WTC11 (cell line): ENCODE measurements at regions not wholly inside any gene's neighbourhood (a gene's known extent, or its start where the extent isn't known, plus 50 kb on each side); places are given as distances from the start of the nearest gene placed in this dataset.

ENCODE experiments used
- ATAC-seq: fragments of 200-7000 bp; cut with Tn5 transposase; 2 replicates; pipeline ENCODE4 v1.10.0; 2021; ENCODE audit warnings: mild to moderate bottlenecking, moderate library complexity
- CTCF ChIA-PET: fragments of 300-600 bp; sonication (Branson Sonifier 250); formaldehyde crosslinking; loops from one replicate; lab custom pipeline; 2021; ENCODE audit warnings: antibody characterized with exemption; lab: Charles Lee
- POLR2A ChIA-PET: fragments of 350-600 bp; sonication (Branson Sonifier 250); formaldehyde crosslinking; loops from one replicate; lab custom pipeline; 2021; ENCODE audit warnings: antibody characterized with exemption; lab: Charles Lee
- DNase-seq: peaks from one replicate; pipeline ENCODE4 v3.0.0; 2021; ENCODE audit warnings: low spot score
- H3K27ac Mint-ChIP-seq: 2 replicates; pipeline ENCODE4 v1.8.0; 2021; ENCODE audit warnings: mixed read lengths
- H3K27me3 Mint-ChIP-seq: 2 replicates; pipeline ENCODE4 v1.8.0; 2021; ENCODE audit warnings: low read depth, mild to moderate bottlenecking, moderate library complexity, mixed read lengths
- H3K36me3 Mint-ChIP-seq: 2 replicates; pipeline ENCODE4 v1.8.0; 2021; ENCODE audit warnings: mixed read lengths
- H3K4me1 Mint-ChIP-seq: 2 replicates; pipeline ENCODE4 v1.8.0; 2022; ENCODE audit warnings: mixed read lengths
- H3K4me3 Mint-ChIP-seq: 2 replicates; pipeline ENCODE4 v1.8.0; 2021; ENCODE audit warnings: mild to moderate bottlenecking, moderate library complexity, mixed read lengths
- H3K9me3 Mint-ChIP-seq: 2 replicates; pipeline ENCODE4 v1.8.0; 2021; ENCODE audit warnings: mixed read lengths
- CREM ChIP-seq: sonication (generic); formaldehyde crosslinking; IDR thresholded peaks from 2 replicates; pipeline ENCODE4 v1.8.1; 2022; ENCODE audit warnings: mild to moderate bottlenecking, missing genetic modification reagents, moderate library complexity
- ELF4 ChIP-seq: sonication (generic); formaldehyde crosslinking; IDR thresholded peaks from 2 replicates; pipeline ENCODE4 v1.8.1; 2022; ENCODE audit warnings: low read depth, mild to moderate bottlenecking, moderate library complexity, missing genetic modification reagents
- ESRRA ChIP-seq: sonication (generic); formaldehyde crosslinking; IDR thresholded peaks from 2 replicates; pipeline ENCODE4 v1.8.1; 2022; ENCODE audit warnings: mild to moderate bottlenecking, missing genetic modification reagents, borderline replicate concordance
- ETV6 ChIP-seq: sonication (generic); formaldehyde crosslinking; IDR thresholded peaks from 2 replicates; pipeline ENCODE4 v1.8.1; 2022; ENCODE audit warnings: mild to moderate bottlenecking, missing genetic modification reagents
- FOXK1 ChIP-seq: sonication (generic); formaldehyde crosslinking; IDR thresholded peaks from 2 replicates; pipeline ENCODE4 v1.8.0; 2022; ENCODE audit warnings: mild to moderate bottlenecking, moderate library complexity, missing genetic modification reagents
- HMGA2 ChIP-seq: fragments of 250-450 bp; sonication (Bioruptor Pico); IDR thresholded peaks from 2 replicates; pipeline ENCODE4 v1.4.0; 2021; ENCODE audit warnings: mild to moderate bottlenecking, moderate library complexity
- JAZF1 ChIP-seq: fragments of 250-450 bp; sonication (Bioruptor Pico); IDR thresholded peaks from 2 replicates; pipeline ENCODE4 v1.9.0; 2021; ENCODE audit warnings: moderate library complexity, mild to moderate bottlenecking, inconsistent platforms
- NFATC4 ChIP-seq: fragments of 250-450 bp; sonication (Bioruptor Pico); IDR thresholded peaks from 2 replicates; pipeline ENCODE4 v1.9.0; 2021; ENCODE audit warnings: mild to moderate bottlenecking
- NR1H2 ChIP-seq: sonication (generic); formaldehyde crosslinking; IDR thresholded peaks from 2 replicates; pipeline ENCODE4 v1.9.0; 2021; ENCODE audit warnings: mild to moderate bottlenecking, moderate library complexity, missing genetic modification reagents
- NR2C2 ChIP-seq: sonication (generic); formaldehyde crosslinking; IDR thresholded peaks from 2 replicates; pipeline ENCODE4 v1.8.0; 2022; ENCODE audit warnings: mild to moderate bottlenecking, missing genetic modification reagents
- SMAD3 ChIP-seq: sonication (generic); formaldehyde crosslinking; IDR thresholded peaks from 2 replicates; pipeline ENCODE4 v1.8.0; 2022; ENCODE audit warnings: missing genetic modification reagents, mild to moderate bottlenecking, borderline replicate concordance
- SMAD4 ChIP-seq: sonication (generic); formaldehyde crosslinking; IDR thresholded peaks from 2 replicates; pipeline ENCODE4 v1.8.0; 2022; ENCODE audit warnings: mild to moderate bottlenecking, missing genetic modification reagents
- ZNF219 ChIP-seq: sonication (generic); formaldehyde crosslinking; IDR thresholded peaks from 2 replicates; pipeline ENCODE4 v1.8.0; 2023; ENCODE audit warnings: missing genetic modification reagents, mild to moderate bottlenecking, borderline replicate concordance
- ZNF232 ChIP-seq: sonication (generic); formaldehyde crosslinking; IDR thresholded peaks from 2 replicates; pipeline ENCODE4 v1.8.0; 2022; ENCODE audit warnings: mild to moderate bottlenecking, missing genetic modification reagents
- ZNF317 ChIP-seq: sonication (generic); formaldehyde crosslinking; IDR thresholded peaks from 2 replicates; pipeline ENCODE4 v1.8.1; 2023; ENCODE audit warnings: low read depth, mild to moderate bottlenecking, moderate library complexity, missing genetic modification reagents, borderline replicate concordance
- ZNF416 ChIP-seq: fragments of 250-450 bp; sonication (Bioruptor Pico); IDR thresholded peaks from 2 replicates; pipeline ENCODE4 v1.9.0; 2021; ENCODE audit warnings: mild to moderate bottlenecking, inconsistent platforms
- ZNF423 ChIP-seq: fragments of 250-450 bp; sonication (Bioruptor Pico); IDR thresholded peaks from 2 replicates; pipeline ENCODE4 v2.1.2; 2022; ENCODE audit warnings: mild to moderate bottlenecking, moderate library complexity
- ZNF671 ChIP-seq: fragments of 250-450 bp; sonication (Bioruptor Pico); IDR thresholded peaks from 2 replicates; pipeline ENCODE4 v1.8.0; 2021; ENCODE audit warnings: mild to moderate bottlenecking
- TF ChIP-seq, protein P1 (sequence below): fragments of 250-450 bp; sonication (Bioruptor Pico); IDR thresholded peaks from 2 replicates; pipeline ENCODE4 v2.1.2; 2022; ENCODE audit warnings: mild to moderate bottlenecking, moderate library complexity
- TF ChIP-seq, protein P2 (sequence below): sonication (generic); formaldehyde crosslinking; IDR thresholded peaks from 2 replicates; pipeline ENCODE4 v1.8.1; 2023; ENCODE audit warnings: mild to moderate bottlenecking, missing genetic modification reagents
- TF ChIP-seq, protein P3 (sequence below): sonication (generic); formaldehyde crosslinking; IDR thresholded peaks from 2 replicates; pipeline ENCODE4 v1.8.1; 2022; ENCODE audit warnings: mild to moderate bottlenecking, missing genetic modification reagents, moderate library complexity, borderline replicate concordance
- TF ChIP-seq, protein P4 (sequence below): sonication (generic); formaldehyde crosslinking; IDR thresholded peaks from 2 replicates; pipeline ENCODE4 v1.8.1; 2023; ENCODE audit warnings: mild to moderate bottlenecking, missing genetic modification reagents, moderate library complexity
- TF ChIP-seq, protein P5 (sequence below): sonication (generic); formaldehyde crosslinking; IDR thresholded peaks from 2 replicates; pipeline ENCODE4 v1.8.1; 2022; ENCODE audit warnings: low read depth, mild to moderate bottlenecking, moderate library complexity, missing genetic modification reagents, borderline replicate concordance

DNA sequence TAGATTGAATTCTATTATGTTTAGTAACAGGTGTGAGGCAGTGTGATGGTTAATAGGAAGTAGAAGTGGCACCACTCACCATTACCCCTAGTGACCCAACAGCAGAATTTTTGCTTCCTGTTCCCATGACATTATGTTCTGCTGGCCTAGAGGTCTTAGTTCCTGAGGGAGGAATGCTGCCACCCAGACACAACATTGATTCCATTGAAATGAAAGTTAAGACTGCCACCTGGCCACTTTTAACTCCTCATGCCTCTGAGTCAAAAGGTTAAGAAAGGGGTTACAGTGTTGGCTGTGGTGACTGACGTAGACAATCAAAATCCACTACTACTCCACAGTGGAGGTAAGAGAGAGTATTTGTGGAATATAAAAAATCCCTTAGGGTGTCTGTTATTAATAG is 218.9 kb upstream of the NMUR2 start (continued):
- no peak for TF ChIP-seq CREM (CRISPR knock-in tag)
- no peak for TF ChIP-seq NR1H2
- TF ChIP-seq ETV6 (CRISPR knock-in tag), result no peak
- no peak for TF ChIP-seq ESRRA
- TF ChIP-seq HMGA2 (CRISPR knock-in tag), result no peak

DNA sequence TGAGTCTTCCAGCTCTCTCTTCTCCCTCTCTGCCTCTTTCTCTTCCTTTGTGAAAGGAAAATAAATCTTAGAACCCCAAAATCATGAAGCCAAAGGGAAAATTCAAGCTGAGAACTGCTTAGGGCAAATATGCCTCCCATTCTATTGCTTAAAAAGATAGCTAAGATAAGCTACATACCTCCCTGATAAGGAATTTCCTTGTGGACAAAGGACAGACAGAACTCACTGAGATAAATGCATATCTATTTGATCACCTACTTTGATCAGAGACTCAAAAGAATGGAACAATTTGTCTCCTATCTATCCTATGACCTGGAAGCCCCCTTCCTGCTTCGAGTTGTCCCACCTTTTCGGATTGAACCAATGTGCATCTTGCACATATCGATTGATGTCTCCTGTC is 220.6 kb upstream of the NMUR2 start:
- no peak overlapping the region for H3K27ac Mint-ChIP-seq
- DNase-seq, result no peak
- POLR2A ChIA-PET, result no interaction called here
- no peak overlapping the region for H3K4me3 Mint-ChIP-seq
- TF ChIP-seq NR1H2 (no peak), ZNF423 (no peak), ZNF671 (no peak), ZNF416 (CRISPR knock-in tag) (no peak), NR2C2 (CRISPR knock-in tag) (no peak), ZNF232 (CRISPR knock-in tag) (no peak), HMGA2 (CRISPR knock-in tag) (no peak)
- TF ChIP-seq, protein P1, sequence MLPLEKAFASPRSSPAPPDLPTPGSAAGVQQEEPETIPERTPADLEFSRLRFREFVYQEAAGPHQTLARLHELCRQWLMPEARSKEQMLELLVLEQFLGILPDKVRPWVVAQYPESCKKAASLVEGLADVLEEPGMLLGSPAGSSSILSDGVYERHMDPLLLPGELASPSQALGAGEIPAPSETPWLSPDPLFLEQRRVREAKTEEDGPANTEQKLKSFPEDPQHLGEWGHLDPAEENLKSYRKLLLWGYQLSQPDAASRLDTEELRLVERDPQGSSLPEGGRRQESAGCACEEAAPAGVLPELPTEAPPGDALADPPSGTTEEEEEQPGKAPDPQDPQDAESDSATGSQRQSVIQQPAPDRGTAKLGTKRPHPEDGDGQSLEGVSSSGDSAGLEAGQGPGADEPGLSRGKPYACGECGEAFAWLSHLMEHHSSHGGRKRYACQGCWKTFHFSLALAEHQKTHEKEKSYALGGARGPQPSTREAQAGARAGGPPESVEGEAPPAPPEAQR, result no peak
- TF ChIP-seq, protein P2, sequence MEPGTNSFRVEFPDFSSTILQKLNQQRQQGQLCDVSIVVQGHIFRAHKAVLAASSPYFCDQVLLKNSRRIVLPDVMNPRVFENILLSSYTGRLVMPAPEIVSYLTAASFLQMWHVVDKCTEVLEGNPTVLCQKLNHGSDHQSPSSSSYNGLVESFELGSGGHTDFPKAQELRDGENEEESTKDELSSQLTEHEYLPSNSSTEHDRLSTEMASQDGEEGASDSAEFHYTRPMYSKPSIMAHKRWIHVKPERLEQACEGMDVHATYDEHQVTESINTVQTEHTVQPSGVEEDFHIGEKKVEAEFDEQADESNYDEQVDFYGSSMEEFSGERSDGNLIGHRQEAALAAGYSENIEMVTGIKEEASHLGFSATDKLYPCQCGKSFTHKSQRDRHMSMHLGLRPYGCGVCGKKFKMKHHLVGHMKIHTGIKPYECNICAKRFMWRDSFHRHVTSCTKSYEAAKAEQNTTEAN, result no peak
- TF ChIP-seq, all 79 proteins: peak for 0
- Mint-ChIP-seq H3K9me3 (no peaks in the 10 kb centered on the region), H3K4me1 (peaks cover 9% of the 10 kb centered on the region), H3K27me3 (peaks cover 3% of the 10 kb centered on the region; the same call in 1 of the 2 replicates), H3K36me3 (no peaks in the 10 kb centered on the region)
- no peak for ATAC-seq
- CTCF ChIA-PET, result no interaction called here

DNA sequence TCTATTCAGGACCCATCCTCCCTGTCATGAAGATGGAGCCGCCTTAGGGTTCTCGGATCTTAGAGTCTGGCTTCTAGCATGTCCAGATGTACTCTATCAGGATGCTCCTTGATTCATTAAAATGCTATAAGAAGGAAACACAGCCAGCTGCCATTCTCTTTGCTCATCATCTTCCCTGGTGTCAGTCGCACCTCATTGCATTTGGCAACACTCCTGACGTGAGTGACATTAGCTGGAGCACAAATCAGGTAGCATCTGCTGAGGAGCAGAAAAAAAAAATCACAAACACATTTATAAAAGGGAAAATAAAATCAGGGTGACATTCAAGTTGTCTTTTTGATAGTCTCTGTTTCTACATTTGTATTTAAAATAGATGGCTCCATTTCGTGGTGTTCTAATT is 226.1 kb upstream of the NMUR2 start:
- DNase-seq, result no peak
- ChIA-PET POLR2A (no interaction called here), CTCF (interaction anchor here (0.6 kb wide), 1 partner anchor 517 kb away, joined by 3 read pairs; no protein-coding TSS in a partner anchor)
- Mint-ChIP-seq H3K27me3 (peaks cover 6% of the 10 kb centered on the region), H3K9me3 (no peaks in the 10 kb centered on the region), H3K4me1 (no peaks in the 10 kb centered on the region), H3K27ac (no peak overlapping the region), H3K36me3 (no peaks in the 10 kb centered on the region), H3K4me3 (no peak overlapping the region)
- no peak for ATAC-seq
- TF ChIP-seq, protein P3, sequence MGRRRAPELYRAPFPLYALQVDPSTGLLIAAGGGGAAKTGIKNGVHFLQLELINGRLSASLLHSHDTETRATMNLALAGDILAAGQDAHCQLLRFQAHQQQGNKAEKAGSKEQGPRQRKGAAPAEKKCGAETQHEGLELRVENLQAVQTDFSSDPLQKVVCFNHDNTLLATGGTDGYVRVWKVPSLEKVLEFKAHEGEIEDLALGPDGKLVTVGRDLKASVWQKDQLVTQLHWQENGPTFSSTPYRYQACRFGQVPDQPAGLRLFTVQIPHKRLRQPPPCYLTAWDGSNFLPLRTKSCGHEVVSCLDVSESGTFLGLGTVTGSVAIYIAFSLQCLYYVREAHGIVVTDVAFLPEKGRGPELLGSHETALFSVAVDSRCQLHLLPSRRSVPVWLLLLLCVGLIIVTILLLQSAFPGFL (CRISPR knock-in tag), result no peak
- TF ChIP-seq, protein P4, sequence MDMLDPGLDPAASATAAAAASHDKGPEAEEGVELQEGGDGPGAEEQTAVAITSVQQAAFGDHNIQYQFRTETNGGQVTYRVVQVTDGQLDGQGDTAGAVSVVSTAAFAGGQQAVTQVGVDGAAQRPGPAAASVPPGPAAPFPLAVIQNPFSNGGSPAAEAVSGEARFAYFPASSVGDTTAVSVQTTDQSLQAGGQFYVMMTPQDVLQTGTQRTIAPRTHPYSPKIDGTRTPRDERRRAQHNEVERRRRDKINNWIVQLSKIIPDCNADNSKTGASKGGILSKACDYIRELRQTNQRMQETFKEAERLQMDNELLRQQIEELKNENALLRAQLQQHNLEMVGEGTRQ (CRISPR knock-in tag), result no peak
- TF ChIP-seq ZNF317, result no peak
- TF ChIP-seq JAZF1 (CRISPR knock-in tag), result no peak
- no peak for TF ChIP-seq ELF4
- TF ChIP-seq, protein P5, sequence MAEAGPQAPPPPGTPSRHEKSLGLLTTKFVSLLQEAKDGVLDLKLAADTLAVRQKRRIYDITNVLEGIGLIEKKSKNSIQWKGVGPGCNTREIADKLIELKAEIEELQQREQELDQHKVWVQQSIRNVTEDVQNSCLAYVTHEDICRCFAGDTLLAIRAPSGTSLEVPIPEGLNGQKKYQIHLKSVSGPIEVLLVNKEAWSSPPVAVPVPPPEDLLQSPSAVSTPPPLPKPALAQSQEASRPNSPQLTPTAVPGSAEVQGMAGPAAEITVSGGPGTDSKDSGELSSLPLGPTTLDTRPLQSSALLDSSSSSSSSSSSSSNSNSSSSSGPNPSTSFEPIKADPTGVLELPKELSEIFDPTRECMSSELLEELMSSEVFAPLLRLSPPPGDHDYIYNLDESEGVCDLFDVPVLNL, result no peak
- no peak for TF ChIP-seq NFATC4 (CRISPR knock-in tag)
- TF ChIP-seq ZNF219 (CRISPR knock-in tag), result no peak
- no peak for TF ChIP-seq CREM (CRISPR knock-in tag)
- TF ChIP-seq, protein P2, result no peak
- TF ChIP-seq SMAD3 (CRISPR knock-in tag), result no peak
- TF ChIP-seq, protein P1, result no peak
- TF ChIP-seq SMAD4 (CRISPR knock-in tag), result no peak
- TF ChIP-seq FOXK1, result no peak
